Globus pallidus (tissue), 1 donor: ENCODE measurements at regions not wholly inside any gene's neighbourhood (a gene's known extent, or its start where the extent isn't known, plus 50 kb on each side); places are given as distances from the start of the nearest gene placed in this dataset.
"Not testable (repeated sequence)": the region's sequence is repeated elsewhere in the genome, so short reads cannot be mapped to it uniquely, and the experiment has no call there.

Experiments
- DNase-seq: peaks from one replicate; pipeline ENCODE4 v3.0.0-alpha.2; 2015; ENCODE audit warnings: low spot score

DNA sequence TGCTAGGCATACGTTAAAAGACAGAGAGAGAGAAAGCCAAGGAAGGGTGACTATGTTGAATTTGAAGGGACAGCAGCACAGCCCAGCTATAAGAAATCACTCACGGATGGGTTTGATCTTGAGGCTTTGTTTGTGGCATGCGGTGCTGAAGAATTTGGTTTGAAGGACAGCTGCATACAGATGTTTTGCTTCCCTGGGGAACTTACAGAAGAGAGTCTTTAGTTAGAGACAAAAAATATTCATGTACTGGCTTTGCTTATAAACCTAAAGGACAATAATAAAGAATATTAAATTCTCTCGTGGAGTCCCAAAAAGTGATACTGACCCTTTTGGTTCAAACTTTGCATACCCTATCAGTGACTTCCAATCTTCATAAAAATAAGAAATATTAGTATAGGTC lies 491.4 kb downstream of the NEBL start:
- DNase-seq: no peak

DNA sequence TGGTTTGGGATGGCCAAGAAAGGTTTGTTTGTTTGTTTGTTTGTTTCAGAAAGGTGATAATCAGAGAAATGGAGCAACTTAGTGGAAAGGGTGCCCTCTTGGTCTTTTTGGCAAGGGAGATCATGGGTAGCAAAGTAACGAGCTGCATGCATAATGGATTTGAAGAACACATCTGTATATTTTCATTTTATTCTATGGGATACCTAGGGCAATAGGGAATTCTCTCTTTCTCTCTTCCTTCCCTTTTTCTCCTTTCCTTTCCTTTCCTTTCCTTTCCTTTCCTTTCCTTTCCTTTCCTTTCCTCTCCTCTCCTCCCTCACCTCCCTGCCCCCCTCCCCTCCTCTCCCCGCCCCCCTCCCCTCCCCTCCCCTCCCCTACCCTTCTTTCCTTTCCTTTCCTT lies 492.1 kb downstream of the NEBL start:
- no peak for DNase-seq

DNA sequence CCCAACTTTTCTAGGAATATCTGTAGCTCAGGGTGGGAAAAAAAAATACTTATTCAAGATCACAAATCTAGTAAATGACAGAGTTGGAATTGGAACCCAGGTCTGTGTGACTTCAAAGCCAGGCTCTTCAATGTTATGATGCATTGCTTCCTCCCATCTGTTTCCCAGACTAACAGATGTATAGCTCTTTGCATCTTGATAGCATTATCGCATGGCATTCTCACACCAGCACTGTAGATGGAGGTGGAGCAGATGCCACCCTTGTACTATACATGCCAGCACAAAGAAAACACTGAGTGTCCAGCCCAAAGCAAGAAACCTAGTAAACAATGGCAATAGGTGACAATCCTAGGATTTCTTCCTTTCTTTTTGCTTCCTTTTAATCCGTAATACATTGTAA lies 497.3 kb downstream of the NEBL start:
- DNase-seq: no peak

DNA sequence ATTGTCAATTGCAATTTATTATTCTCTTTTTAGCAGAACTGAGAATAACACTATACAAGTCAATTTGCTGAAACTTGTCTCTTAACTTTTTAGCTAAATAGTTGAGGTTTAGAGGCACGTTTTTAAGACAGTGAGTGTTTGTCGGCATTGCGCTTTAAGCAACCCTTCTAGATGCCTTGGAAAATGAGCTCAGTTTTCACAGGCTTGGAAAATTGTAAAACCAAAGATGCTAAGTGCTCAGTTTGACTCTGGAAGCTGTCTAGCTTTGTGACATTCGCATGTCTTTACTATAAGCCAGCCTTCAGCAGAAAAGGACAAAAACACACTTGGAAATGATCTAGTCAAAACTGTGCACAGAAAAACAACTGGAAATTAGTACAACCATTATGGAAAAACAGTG lies 500.4 kb downstream of the NEBL start:
- DNase-seq: no peak

DNA sequence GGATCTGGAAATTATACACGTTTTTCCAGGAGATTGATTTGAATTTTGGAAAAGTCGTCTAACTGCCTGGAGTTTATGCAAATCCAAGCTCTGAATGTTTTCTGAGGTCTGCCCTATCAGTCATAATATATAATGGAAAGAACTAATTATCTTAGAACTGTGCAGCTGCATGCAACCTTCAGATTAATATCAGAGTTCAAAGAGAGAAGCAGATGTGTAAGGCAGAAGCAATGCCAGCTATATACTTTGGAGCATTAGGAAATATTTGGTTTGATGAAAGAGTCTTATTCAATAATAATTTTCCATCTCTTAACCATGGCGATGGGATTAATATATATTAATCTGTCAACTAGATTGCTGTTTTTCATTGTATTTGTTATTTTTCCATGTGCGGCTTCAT lies 500.9 kb downstream of the NEBL start:
- no peak for DNase-seq

DNA sequence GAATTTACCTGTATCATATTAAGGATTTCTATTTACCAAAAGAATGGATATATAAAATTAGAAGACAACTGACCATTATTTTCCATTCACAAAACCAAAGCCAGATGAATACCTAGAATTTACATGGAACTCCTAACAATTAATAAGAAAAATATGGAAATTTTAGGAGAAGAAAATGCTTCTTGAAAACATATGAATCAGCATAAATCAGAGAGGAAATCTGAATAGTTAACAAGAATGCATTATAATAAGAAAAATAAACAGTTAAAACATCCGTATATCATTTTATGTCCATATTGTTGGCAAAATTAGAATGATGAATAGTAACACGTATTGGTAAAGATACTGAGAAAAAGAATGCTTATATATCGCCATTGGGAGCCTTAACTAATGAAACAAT lies 505.5 kb downstream of the NEBL start:
- no peak for DNase-seq

DNA sequence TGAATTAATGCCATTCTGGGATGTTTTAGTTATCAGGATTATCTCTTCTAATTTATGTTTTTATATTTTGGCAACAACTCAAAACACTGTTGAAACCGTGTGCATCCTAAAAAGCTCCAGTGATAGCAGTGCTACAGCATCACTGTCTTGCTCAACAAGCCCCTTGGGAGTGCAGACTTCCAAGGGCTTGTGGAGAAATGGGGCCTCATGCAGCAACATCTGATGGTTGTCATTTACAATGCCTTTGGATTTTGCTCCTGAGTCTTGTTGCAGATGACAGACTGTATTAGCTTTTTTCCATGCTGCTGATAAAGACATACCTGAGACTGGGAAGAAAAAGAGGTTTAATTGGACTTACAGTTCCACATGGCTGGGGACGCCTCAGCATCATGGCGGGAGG lies 515.4 kb downstream of the NEBL start:
- no peak for DNase-seq

DNA sequence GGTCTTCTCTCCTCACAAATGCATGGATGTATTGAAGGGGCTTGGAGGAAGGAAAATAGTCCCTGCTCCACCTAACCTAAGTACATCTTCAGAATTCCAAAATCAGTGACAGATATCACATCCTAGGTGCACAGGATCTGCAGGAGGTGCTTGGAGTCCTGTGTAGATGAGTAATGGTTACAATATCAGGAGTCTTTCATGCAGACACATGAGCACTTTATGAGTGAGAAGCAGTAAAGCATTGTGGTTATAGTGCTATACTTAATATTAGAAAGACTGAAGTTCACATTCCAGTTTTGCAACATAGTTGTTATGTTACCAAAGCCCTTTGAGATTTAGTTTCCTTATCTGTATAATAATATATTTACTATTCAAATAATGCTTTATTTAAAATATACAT lies 516.7 kb downstream of the NEBL start:
- DNase-seq: no peak

DNA sequence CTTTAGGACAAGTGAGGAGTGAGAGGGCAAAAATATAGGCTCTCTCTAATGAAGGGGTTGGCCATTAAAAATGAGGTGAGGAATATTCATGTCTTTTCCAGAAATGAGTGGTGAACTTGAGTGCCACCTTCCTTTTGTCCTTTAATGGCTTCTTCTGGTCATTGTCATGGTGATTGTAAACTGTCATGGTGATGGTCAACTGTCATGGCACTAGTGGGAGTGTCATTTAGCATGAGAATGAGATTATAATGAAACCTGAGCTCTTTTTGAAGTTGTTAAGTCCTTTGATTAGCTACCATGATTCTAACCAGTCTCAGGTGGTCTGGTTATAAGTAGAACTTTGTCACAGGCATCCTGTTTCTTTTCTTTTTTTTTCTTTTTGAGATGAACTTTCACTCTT lies 524.4 kb downstream of the NEBL start:
- DNase-seq: no peak

DNA sequence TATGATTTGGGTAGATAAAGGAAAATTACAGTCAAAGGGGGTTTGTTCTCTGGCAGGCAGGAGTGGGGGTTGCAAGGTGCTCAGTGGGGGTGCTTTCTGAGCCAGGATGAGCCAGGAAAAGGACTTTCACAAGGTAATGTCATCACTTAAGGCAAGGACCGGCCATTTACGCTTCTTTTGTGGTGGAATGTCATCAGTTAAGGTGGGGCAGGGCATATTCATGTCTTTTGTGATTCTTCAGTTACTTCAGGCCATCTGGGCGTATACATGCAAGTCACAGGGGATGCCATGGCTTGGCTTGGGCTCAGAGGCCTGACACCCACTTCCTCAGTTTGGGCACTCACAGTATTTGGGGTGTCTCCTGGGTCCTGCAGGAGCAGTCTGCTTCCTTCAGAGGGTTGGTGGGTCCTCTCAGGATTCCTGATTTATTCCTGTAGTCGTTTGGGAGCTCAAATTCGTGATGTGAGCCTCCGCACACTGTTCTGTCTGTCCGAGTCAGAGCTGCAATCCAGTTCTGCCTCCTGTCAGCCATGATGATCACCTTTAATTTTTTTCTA lies 526.1 kb downstream of the NEBL start:
- not testable (repeated sequence) for DNase-seq

DNA sequence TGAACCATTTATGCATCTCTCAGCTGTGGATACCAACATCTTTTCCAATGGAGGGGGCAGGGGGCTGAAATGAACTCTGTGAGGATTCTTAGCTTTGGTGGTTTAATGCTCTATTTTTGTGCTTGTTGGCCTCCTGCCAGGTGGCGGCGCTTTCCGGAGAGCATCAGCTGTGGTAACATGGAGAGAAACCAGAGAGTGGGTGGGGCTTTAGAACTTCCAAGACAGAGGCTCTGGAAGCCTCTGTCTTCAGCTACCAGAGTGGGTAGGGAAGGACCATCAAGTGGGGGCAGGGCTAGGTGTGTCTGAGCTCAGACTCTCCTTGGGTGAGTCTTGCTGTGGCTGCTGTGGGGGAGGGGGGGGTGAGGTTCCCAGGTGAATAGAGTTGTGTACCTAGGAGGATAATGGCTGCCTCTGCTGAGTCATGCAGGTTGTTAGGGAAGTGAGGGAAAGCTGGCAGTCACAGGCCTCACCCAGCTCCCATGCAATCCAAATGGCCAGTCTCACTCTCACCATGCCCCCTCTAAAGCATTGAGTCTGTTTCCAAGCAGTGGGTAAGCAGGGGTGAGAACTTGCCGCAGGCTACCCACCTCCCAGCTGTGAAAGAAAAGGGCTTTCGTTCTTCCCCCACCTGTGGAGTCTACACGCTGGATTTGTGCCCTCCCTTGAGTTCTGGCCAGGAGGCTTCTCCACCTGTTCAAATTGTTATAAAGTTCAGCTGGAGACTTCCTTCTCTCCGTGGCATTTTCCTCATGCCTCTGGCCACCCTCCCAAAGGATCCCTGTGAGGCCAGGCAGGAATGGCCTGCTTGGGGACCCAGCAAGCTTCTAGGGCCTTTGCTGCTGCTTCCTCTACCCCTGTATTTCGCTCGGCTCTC lies 527.0 kb downstream of the NEBL start:
- no peak for DNase-seq

DNA sequence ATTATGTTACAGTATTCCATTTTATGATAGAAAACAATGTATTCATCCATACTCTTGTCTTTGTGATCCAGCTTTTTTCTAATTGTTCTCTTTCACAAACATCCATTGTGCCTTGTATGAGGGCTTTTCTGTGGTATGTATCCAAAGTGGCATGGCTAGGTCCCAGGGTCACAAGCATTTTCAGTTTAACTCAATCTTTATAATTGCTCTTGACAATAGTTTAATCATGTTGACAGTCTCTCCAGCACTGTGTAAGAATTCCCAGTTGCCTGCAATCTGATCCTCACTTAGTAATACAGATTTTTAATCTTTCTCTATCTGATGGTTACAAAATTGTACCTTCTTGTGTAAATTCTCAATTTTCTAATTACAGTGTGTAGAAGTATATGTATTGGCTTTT lies 533.4 kb downstream of the NEBL start:
- peak; percentile 28 for DNase-seq

DNA sequence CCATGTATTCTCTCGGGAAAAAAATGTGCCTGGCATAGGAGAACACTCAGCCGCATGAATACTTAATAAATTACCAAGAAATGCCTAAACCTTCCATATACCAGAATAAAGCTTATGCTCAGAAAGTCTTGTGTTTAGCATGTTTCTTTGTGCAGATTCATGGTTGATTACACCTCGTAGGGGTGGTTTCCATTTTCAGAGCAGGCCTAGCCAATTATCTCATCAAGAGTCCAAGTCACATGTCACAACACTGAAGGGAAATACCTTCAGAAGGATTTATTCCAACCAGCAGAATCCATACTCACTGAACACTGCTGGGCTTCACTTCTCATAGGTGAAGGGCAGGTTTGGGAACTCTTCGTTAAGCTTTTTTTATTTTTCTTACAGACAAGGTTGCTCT lies 539.7 kb downstream of the PLXDC2 start:
- DNase-seq: no peak

DNA sequence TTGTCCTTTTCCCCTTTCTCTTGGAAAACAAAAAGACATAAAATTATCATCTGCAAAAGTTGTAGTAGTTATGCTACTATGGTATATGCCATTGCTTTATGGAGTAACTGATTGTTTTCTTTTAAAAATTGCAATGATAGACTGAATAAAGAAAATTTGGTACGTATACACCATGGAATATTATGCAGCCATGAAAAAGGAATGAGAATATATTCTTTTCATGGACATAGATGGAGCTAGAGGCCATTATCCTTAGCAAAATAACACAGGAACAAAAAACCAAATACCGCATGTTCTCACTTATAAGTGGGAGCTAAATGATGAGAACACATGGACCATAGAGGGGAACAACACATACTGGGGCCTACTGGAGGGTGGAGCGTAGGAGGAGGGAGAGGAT lies 538.8 kb downstream of the PLXDC2 start:
- no peak for DNase-seq

DNA sequence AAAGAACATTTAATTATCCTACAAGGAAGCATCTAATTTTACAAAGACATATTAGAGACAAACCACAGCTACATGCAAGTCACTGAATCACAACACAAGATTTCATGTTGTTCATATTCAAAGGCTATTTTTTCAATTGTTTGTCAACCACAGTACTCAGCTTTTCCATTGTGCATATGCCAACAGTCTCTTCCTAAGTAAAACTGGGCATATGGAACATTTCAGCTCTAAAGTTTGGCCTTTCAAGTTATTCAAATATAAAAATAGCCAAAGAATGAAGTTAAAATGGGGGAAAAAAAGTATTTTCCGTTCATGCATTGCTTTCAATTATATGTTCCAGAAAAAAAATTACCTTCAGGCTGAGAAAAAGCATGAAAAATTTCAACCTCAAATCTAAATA lies 537.9 kb downstream of the PLXDC2 start:
- DNase-seq: no peak

DNA sequence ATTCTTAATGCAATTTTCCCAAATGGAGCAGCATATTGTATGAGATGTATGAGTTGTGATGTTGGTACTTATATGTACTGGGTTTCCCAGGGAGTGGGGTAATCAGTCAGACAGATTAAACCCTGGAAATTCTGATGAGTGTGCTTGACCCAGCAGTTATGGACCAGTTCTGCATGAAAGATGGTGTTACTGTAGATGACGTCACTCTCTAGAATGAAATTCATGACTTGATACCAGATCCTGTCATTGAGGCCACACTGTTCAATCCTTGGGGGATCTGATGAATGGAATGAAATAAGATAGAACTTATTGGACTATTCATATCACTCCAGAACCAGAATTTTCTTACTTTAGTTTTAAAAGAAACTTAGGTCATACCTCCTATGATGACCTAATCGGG lies 534.3 kb downstream of the PLXDC2 start:
- DNase-seq: no peak

DNA sequence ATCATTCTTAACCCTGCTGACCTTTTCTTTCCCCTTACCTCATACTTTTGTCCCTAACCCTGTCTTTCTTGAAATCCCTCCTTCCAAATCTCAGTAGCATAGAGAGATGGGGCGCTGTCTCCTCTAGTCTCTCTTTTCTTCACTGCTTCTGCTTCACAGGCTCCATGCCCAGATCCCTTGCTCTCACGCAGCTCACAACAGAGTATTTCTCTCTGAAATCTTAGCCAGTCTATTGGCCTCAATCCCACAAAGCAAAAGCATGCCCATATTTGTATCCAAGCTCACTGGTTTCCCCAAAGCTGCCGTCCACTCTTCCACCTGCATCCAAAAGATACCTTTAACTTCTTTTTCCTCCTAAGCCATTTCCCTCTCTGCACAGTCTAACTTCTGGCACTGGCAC lies 526.8 kb downstream of the PLXDC2 start:
- no peak for DNase-seq
